ENCODE measurements at regions not wholly inside any gene's neighbourhood (a gene's known extent, or its start where the extent isn't known, plus 50 kb on each side); places are given as distances from the start of the nearest gene placed in this dataset.

GRCh38 chr2:217611056-217611455 is 391.7 kb downstream of the TNS1 start:
- no peak for TF ChIP-seq TAF1 (IDR thresholded peaks at IDR 0.05; ENCODE audit: borderline replicate concordance, low read depth, low read length)
- H3K79me2 ChIP-seq (ENCODE audit: insufficient read depth), result no peaks in the 10 kb centered on the region
- POLR2A ChIA-PET, result no interaction called here
- H3K4me2 ChIP-seq, result no peak overlapping the region
- H3K9me3 ChIP-seq, result no peaks in the 10 kb centered on the region
- no peaks in the 10 kb centered on the region for H3K27me3 ChIP-seq (ENCODE audit: insufficient read depth)
- H3F3A ChIP-seq (replicated peaks; ENCODE audit: insufficient read depth), result no peaks in the 10 kb centered on the region
- H3K27ac ChIP-seq (ENCODE audit: low read depth in 2 of 2, low read length in 1 of 2), result no peak overlapping the region
- H2AFZ ChIP-seq (ENCODE audit: low read depth), result no peak overlapping the region
- DNase-seq, result no peak
- no peaks in the 10 kb centered on the region for H3K36me3 ChIP-seq (replicated peaks in 1 of 2; ENCODE audit: control insufficient read depth in 1 of 2, insufficient read depth in 2 of 2, low read length in 1 of 2)
- H3K9ac ChIP-seq, result no peak overlapping the region
- WGBS (ENCODE audit: low lambda C conversion rate), result no CpG with 5 or more reads among the region's 4 CpGs
- no peaks in the 10 kb centered on the region for H4K20me1 ChIP-seq (ENCODE audit: insufficient read depth)
- CTCF ChIA-PET, result interaction anchor here (1.0 to 1.2 kb wide), 4 partner anchors 17 to 146 kb away, joined by 3 read pairs; no protein-coding TSS in a partner anchor
- no peak overlapping the region for H3K4me3 ChIP-seq (ENCODE audit: low read depth in 2 of 2, low read length in 1 of 2)
- H3K9me2 ChIP-seq, result no peaks in the 10 kb centered on the region
- H3K4me1 ChIP-seq (ENCODE audit: control insufficient read depth in 1 of 2, insufficient read depth in 2 of 2, low read depth in 1 of 2, low read length in 1 of 2), result peaks cover 0 to 11% of the 10 kb centered on the region in 2 experiments; a peak in 1 of 4 replicates

- Histone ChIP-seq H3F3A (replicated peaks; ENCODE audit: insufficient read depth) (no peaks in the 10 kb centered on the region), H4K20me1 (ENCODE audit: insufficient read depth) (no peaks in the 10 kb centered on the region), H3K4me3 (ENCODE audit: low read depth in 2 of 2, low read length in 1 of 2) (no peak overlapping the region), H3K9me2 (no peaks in the 10 kb centered on the region), H2AFZ (ENCODE audit: low read depth) (no peak overlapping the region), H3K9ac (no peak overlapping the region), H3K4me1 (ENCODE audit: control insufficient read depth in 1 of 2, insufficient read depth in 2 of 2, low read depth in 1 of 2, low read length in 1 of 2) (peaks cover 0 to 12% of the 10 kb centered on the region in 2 experiments; a peak in 1 of 4 replicates), H3K79me2 (ENCODE audit: insufficient read depth) (no peaks in the 10 kb centered on the region), H3K9me3 (no peaks in the 10 kb centered on the region), H3K36me3 (replicated peaks in 1 of 2; ENCODE audit: control insufficient read depth in 1 of 2, insufficient read depth in 2 of 2, low read length in 1 of 2) (no peaks in the 10 kb centered on the region), H3K27me3 (ENCODE audit: insufficient read depth) (no peaks in the 10 kb centered on the region), H3K4me2 (no peak overlapping the region), H3K27ac (ENCODE audit: low read depth in 2 of 2, low read length in 1 of 2) (no peak overlapping the region)
- ChIA-PET POLR2A (no interaction called here), CTCF (interaction anchor here (1.2 kb wide), 1 partner anchor 146 kb away, joined by 3 read pairs; no protein-coding TSS in a partner anchor)
- WGBS (ENCODE audit: low lambda C conversion rate), result 61% methylated on average over 4 of the region's 6 CpGs
- DNase-seq, result no peak
- no peak for TF ChIP-seq FOXJ3 (CRISPR knock-in tag; IDR thresholded peaks at IDR 0.05)
- no peak for TF ChIP-seq CTCF (IDR thresholded peaks at IDR 0.05)
- TF ChIP-seq USF1 (IDR thresholded peaks at IDR 0.05; ENCODE audit: borderline replicate concordance, low read depth), result no peak
- TF ChIP-seq FOXM1 (IDR thresholded peaks at IDR 0.05; ENCODE audit: low read depth), result no peak
- TF ChIP-seq SMC3 (IDR thresholded peaks at IDR 0.05; ENCODE audit: low read depth, low read length), result no peak
Measured at GRCh38 chr2:217610401-217610814, 392.4 kb downstream of the TNS1 start.

GRCh38 chr2:217609952-217610351 is 392.8 kb downstream of the TNS1 start:
- H3K27me3 ChIP-seq (ENCODE audit: insufficient read depth), result no peaks in the 10 kb centered on the region
- no peak overlapping the region for H3K4me2 ChIP-seq
- H2AFZ ChIP-seq (ENCODE audit: low read depth), result no peak overlapping the region
- no peak for DNase-seq
- no peaks in the 10 kb centered on the region for H3F3A ChIP-seq (replicated peaks; ENCODE audit: insufficient read depth)
- H4K20me1 ChIP-seq (ENCODE audit: insufficient read depth), result no peaks in the 10 kb centered on the region
- no peaks in the 10 kb centered on the region for H3K9me3 ChIP-seq
- no peak overlapping the region for H3K27ac ChIP-seq (ENCODE audit: low read depth in 2 of 2, low read length in 1 of 2)
- no peaks in the 10 kb centered on the region for H3K79me2 ChIP-seq (ENCODE audit: insufficient read depth)
- ChIA-PET POLR2A (no interaction called here), CTCF (interaction anchor here (1.2 kb wide), 1 partner anchor 147 kb away, joined by 3 read pairs; no protein-coding TSS in a partner anchor)
- H3K9ac ChIP-seq, result no peak overlapping the region
- H3K4me3 ChIP-seq (ENCODE audit: low read depth in 2 of 2, low read length in 1 of 2), result no peak overlapping the region
- no peaks in the 10 kb centered on the region for H3K36me3 ChIP-seq (replicated peaks in 1 of 2; ENCODE audit: control insufficient read depth in 1 of 2, insufficient read depth in 2 of 2, low read length in 1 of 2)
- no peaks in the 10 kb centered on the region for H3K9me2 ChIP-seq
- peaks cover 0 to 16% of the 10 kb centered on the region in 2 experiments; a peak in 2 of 4 replicates for H3K4me1 ChIP-seq (ENCODE audit: control insufficient read depth in 1 of 2, insufficient read depth in 2 of 2, low read depth in 1 of 2, low read length in 1 of 2)
- 63% methylated on average over 3 of the region's 3 CpGs for WGBS (ENCODE audit: low lambda C conversion rate)
- TF ChIP-seq TCF12 (IDR thresholded peaks at IDR 0.05) (no peak), PBX3 (IDR thresholded peaks at IDR 0.05) (no peak), EP300 (IDR thresholded peaks at IDR 0.05; ENCODE audit: borderline replicate concordance in 1 of 2, low read depth in 1 of 2, low read length in 1 of 2) (no peak), USF2 (IDR thresholded peaks at IDR 0.05; ENCODE audit: borderline replicate concordance, low read depth, low read length) (no peak), FOXM1 (IDR thresholded peaks at IDR 0.05; ENCODE audit: low read depth) (no peak), FOSL2 (IDR thresholded peaks at IDR 0.05; ENCODE audit: borderline replicate concordance, low read depth) (no peak), REST (IDR thresholded peaks at IDR 0.05; ENCODE audit: low read depth, low read length) (no peak), TAF1 (IDR thresholded peaks at IDR 0.05; ENCODE audit: borderline replicate concordance, low read depth, low read length) (no peak)
